ENCODE measurements at regions not wholly inside any gene's neighbourhood (a gene's known extent, or its start where the extent isn't known, plus 50 kb on each side); places are given as distances from the start of the nearest gene placed in this dataset.

DNA sequence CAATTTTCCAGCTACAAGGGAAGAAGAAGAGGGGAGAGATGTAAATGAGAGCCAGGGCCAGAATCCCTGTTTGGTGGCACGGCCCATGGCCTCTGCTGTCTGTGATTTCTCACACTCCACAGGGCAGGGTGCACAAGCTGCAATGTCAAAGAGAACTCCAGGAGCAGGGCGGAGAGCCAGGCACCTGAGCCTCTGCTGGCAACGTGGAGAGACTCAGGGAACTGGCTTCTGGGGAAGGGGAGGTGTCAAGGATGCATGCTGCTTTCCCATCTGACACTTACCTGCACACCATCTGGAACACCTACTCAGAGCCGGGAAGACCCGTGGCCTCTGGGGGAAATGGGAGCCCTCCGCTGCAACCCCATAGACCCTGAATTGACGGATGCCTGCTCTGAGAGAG, 507.5 kb upstream of the NR2F2 start:
- no peaks in the 10 kb centered on the region for H3K9me1 ChIP-seq (ENCODE audit: control insufficient read depth, extremely low read depth, insufficient read depth, low read length)
- TF ChIP-seq, protein P1, sequence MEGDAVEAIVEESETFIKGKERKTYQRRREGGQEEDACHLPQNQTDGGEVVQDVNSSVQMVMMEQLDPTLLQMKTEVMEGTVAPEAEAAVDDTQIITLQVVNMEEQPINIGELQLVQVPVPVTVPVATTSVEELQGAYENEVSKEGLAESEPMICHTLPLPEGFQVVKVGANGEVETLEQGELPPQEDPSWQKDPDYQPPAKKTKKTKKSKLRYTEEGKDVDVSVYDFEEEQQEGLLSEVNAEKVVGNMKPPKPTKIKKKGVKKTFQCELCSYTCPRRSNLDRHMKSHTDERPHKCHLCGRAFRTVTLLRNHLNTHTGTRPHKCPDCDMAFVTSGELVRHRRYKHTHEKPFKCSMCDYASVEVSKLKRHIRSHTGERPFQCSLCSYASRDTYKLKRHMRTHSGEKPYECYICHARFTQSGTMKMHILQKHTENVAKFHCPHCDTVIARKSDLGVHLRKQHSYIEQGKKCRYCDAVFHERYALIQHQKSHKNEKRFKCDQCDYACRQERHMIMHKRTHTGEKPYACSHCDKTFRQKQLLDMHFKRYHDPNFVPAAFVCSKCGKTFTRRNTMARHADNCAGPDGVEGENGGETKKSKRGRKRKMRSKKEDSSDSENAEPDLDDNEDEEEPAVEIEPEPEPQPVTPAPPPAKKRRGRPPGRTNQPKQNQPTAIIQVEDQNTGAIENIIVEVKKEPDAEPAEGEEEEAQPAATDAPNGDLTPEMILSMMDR (optimal IDR thresholded peaks at IDR 0.05 in 1 of 3, IDR thresholded peaks at IDR 0.05 in 1 of 3, conservative IDR thresholded peaks at IDR 0.05 in 1 of 3; ENCODE audit: extremely low read depth in 1 of 3, insufficient read depth in 2 of 3, low read length in 3 of 3) = no peak
- no peak for TF ChIP-seq EZH2 (IDR thresholded peaks at IDR 0.05; ENCODE audit: low read length)
- DNase-seq (ENCODE audit: low read depth, low spot score) (no peak), FAIRE-seq (no peak)
- no peak overlapping the region for H3K9ac ChIP-seq (ENCODE audit: control insufficient read depth, extremely low read depth, insufficient read depth, low read length)
- H3K4me3 ChIP-seq (ENCODE audit: control insufficient read depth in 2 of 3, extremely low read depth in 1 of 3, insufficient read depth in 2 of 3, low read depth in 1 of 3, low read length in 3 of 3) = no peak overlapping the region
- no peak overlapping the region for H3K4me2 ChIP-seq (ENCODE audit: control insufficient read depth, extremely low read depth, insufficient read depth, low read depth, low read length)
- H3K27ac ChIP-seq (ENCODE audit: control insufficient read depth, insufficient read depth, low read length) = no peak overlapping the region
- no peaks in the 10 kb centered on the region for H3K79me2 ChIP-seq (ENCODE audit: control insufficient read depth, insufficient read depth, low read length)
- H2AFZ ChIP-seq (ENCODE audit: control insufficient read depth, low read length) = no peak overlapping the region
- dilution Hi-C loops (cut with MboI; ENCODE audit: extremely low pct_ligation_motif_present, low sequenced_read_pairs) = no loop called here
- no peaks in the 10 kb centered on the region for H3K27me3 ChIP-seq (ENCODE audit: control insufficient read depth, extremely low read depth, insufficient read depth, low read length)
- H3K4me1 ChIP-seq (ENCODE audit: control insufficient read depth, extremely low read depth, insufficient read depth, low read length) = no peaks in the 10 kb centered on the region
- H3K36me3 ChIP-seq (ENCODE audit: control insufficient read depth in 2 of 2, extremely low read depth in 1 of 2, insufficient read depth in 2 of 2, low read length in 2 of 2) = no peaks in the 10 kb centered on the region
- H4K20me1 ChIP-seq (ENCODE audit: control insufficient read depth, extremely low read depth, insufficient read depth, low read length) = no peaks in the 10 kb centered on the region
- no peaks in the 10 kb centered on the region for H3K9me3 ChIP-seq (ENCODE audit: control insufficient read depth, low read depth, low read length)

GRCh38 chr15:95825208-95825607, 505.3 kb upstream of the NR2F2 start:
- Histone ChIP-seq H4K20me1 (ENCODE audit: control insufficient read depth, extremely low read depth, insufficient read depth, low read length) (no peaks in the 10 kb centered on the region), H2AFZ (ENCODE audit: control insufficient read depth, low read length) (no peak overlapping the region), H3K9me3 (ENCODE audit: control insufficient read depth, low read depth, low read length) (no peaks in the 10 kb centered on the region), H3K9ac (ENCODE audit: control insufficient read depth, extremely low read depth, insufficient read depth, low read length) (no peak overlapping the region), H3K36me3 (ENCODE audit: control insufficient read depth in 2 of 2, extremely low read depth in 1 of 2, insufficient read depth in 2 of 2, low read length in 2 of 2) (no peaks in the 10 kb centered on the region), H3K27ac (ENCODE audit: control insufficient read depth, insufficient read depth, low read length) (no peak overlapping the region), H3K4me1 (ENCODE audit: control insufficient read depth, extremely low read depth, insufficient read depth, low read length) (no peaks in the 10 kb centered on the region), H3K79me2 (ENCODE audit: control insufficient read depth, insufficient read depth, low read length) (no peaks in the 10 kb centered on the region), H3K27me3 (ENCODE audit: control insufficient read depth, extremely low read depth, insufficient read depth, low read length) (no peaks in the 10 kb centered on the region), H3K4me3 (ENCODE audit: control insufficient read depth in 2 of 3, extremely low read depth in 1 of 3, insufficient read depth in 2 of 3, low read depth in 1 of 3, low read length in 3 of 3) (no peak overlapping the region), H3K4me2 (ENCODE audit: control insufficient read depth, extremely low read depth, insufficient read depth, low read depth, low read length) (no peak overlapping the region), H3K9me1 (ENCODE audit: control insufficient read depth, extremely low read depth, insufficient read depth, low read length) (no peaks in the 10 kb centered on the region)
- FAIRE-seq = no peak
- TF ChIP-seq EZH2 (IDR thresholded peaks at IDR 0.05; ENCODE audit: low read length) = no peak
- TF ChIP-seq, protein P1 (optimal IDR thresholded peaks at IDR 0.05 in 1 of 3, IDR thresholded peaks at IDR 0.05 in 1 of 3, conservative IDR thresholded peaks at IDR 0.05 in 1 of 3; ENCODE audit: extremely low read depth in 1 of 3, insufficient read depth in 2 of 3, low read length in 3 of 3) = no peak
- no peak for DNase-seq (ENCODE audit: low read depth, low spot score)
- dilution Hi-C loops (cut with MboI; ENCODE audit: extremely low pct_ligation_motif_present, low sequenced_read_pairs) = no loop called here

All from keratinocyte (primary cell).